ENCODE measurements at regions not wholly inside any gene's neighbourhood (a gene's known extent, or its start where the extent isn't known, plus 50 kb on each side); places are given as distances from the start of the nearest gene placed in this dataset.

- DNase-seq (ENCODE audit: low read depth), result no peak
These were observed 232.8 kb downstream of the INHBA start for GRCh38 chr7:41470081-41470480.

GRCh38 chr7:41467596-41467995, 235.3 kb downstream of the INHBA start:
- DNase-seq (ENCODE audit: low read depth), result no peak

GRCh38 chr7:41466760-41467384, 236.0 kb downstream of the INHBA start:
- DNase-seq (ENCODE audit: low read depth), result no peak

GRCh38 chr7:41465571-41465970, 237.3 kb downstream of the INHBA start:
- DNase-seq (ENCODE audit: low read depth), result no peak

- DNase-seq (ENCODE audit: low read depth), result no peak
These were observed 239.0 kb downstream of the INHBA start for GRCh38 chr7:41463770-41464470.

GRCh38 chr7:41459623-41460261, 243.1 kb downstream of the INHBA start:
- DNase-seq (ENCODE audit: low read depth), result no peak

- DNase-seq (ENCODE audit: low read depth), result no peak
These were observed 243.7 kb downstream of the INHBA start for GRCh38 chr7:41459183-41459582.

GRCh38 chr7:41457832-41458437, 245.0 kb downstream of the INHBA start:
- DNase-seq (ENCODE audit: low read depth), result no peak

GRCh38 chr7:41451826-41452225, 251.1 kb downstream of the INHBA start:
- DNase-seq (ENCODE audit: low read depth), result no peak

- no peak for DNase-seq (ENCODE audit: low read depth)
These were observed 253.2 kb downstream of the INHBA start for GRCh38 chr7:41449694-41450093.

GRCh38 chr7:41449286-41449685, 253.6 kb downstream of the INHBA start:
- DNase-seq (ENCODE audit: low read depth), result no peak

- DNase-seq (ENCODE audit: low read depth), result no peak
These were observed 254.8 kb downstream of the INHBA start for GRCh38 chr7:41448104-41448503.

- no peak for DNase-seq (ENCODE audit: low read depth)
These were observed 255.3 kb downstream of the INHBA start for GRCh38 chr7:41447450-41448042.

- DNase-seq (ENCODE audit: low read depth), result no peak
These were observed 256.1 kb downstream of the INHBA start for GRCh38 chr7:41446606-41447449.

GRCh38 chr7:41445946-41446345, 256.9 kb downstream of the INHBA start:
- DNase-seq (ENCODE audit: low read depth), result no peak

- DNase-seq (ENCODE audit: low read depth), result no peak
These were observed 257.5 kb downstream of the INHBA start for GRCh38 chr7:41445432-41445831.

- no peak for DNase-seq (ENCODE audit: low read depth)
These were observed 263.4 kb downstream of the INHBA start for GRCh38 chr7:41439515-41439879.

- no peak for DNase-seq (ENCODE audit: low read depth)
These were observed 264.0 kb downstream of the INHBA start for GRCh38 chr7:41438705-41439514.

- no peak for DNase-seq (ENCODE audit: low read depth)
These were observed 265.4 kb downstream of the INHBA start for GRCh38 chr7:41437257-41438196.
